IMR-90 (cell line): ENCODE measurements at regions not wholly inside any gene's neighbourhood (a gene's known extent, or its start where the extent isn't known, plus 50 kb on each side); places are given as distances from the start of the nearest gene placed in this dataset.

Experiments used
- ATAC-seq: fragments of 200-7000 bp; cut with Tn5 transposase; 2 replicates; pipeline ENCODE4 v1.9.1; 2020; ENCODE audit warnings: low read depth, mild to moderate bottlenecking, moderate library complexity
- BruUV-seq: library from RNA; stranded (reverse); fragments of 400-500 nt; replicated peaks from 2 replicates; lab custom pipeline; 2021; lab: Mats Ljungman, UMichigan
- CTCF ChIA-PET: fragments of 300-600 bp; formaldehyde crosslinking; extraction: SDS; loops from one replicate; lab custom pipeline; 2021; ENCODE audit warnings: antibody characterized with exemption; lab: Yijun Ruan, JAX
- POLR2A ChIA-PET: fragments of 300-600 bp; sonication (Branson Sonifier 250); formaldehyde crosslinking; loops from one replicate; lab custom pipeline; 2022; ENCODE audit warnings: antibody characterized with exemption; ENCODE audit not compliant: unreplicated experiment; lab: Charles Lee
- DNase-seq: peaks from one replicate; pipeline ENCODE4 v3.0.0; 2013
- H2AFZ ChIP-seq: replicated peaks from 2 replicates; pipeline ENCODE3; 2013; ENCODE audit warnings: low read length, mild to moderate bottlenecking; ENCODE audit not compliant: poor library complexity
- H2AK5ac ChIP-seq: 2 replicates; pipeline ENCODE4 v1.6.1; 2013; ENCODE audit warnings: low read depth, low read length, inconsistent platforms
- H2AK9ac ChIP-seq: replicated peaks from 2 replicates; pipeline ENCODE3; 2013; ENCODE audit warnings: mild to moderate bottlenecking, low read depth, low read length, moderate library complexity; ENCODE audit not compliant: poor library complexity
- H2BK120ac ChIP-seq: 2 replicates; pipeline ENCODE4 v1.6.1; 2013; ENCODE audit warnings: low read depth, low read length, inconsistent platforms
- H2BK15ac ChIP-seq: 3 replicates; pipeline ENCODE4 v1.6.1; 2013; ENCODE audit warnings: low read depth, low read length, inconsistent platforms
- H2BK20ac ChIP-seq: 2 replicates; pipeline ENCODE4 v1.6.1; 2013; ENCODE audit warnings: low read depth, mild to moderate bottlenecking, inconsistent platforms, low read length, moderate library complexity
- H2BK5ac ChIP-seq: 2 replicates; pipeline ENCODE4 v1.6.1; 2013; ENCODE audit warnings: mild to moderate bottlenecking, low read depth, low read length, inconsistent platforms; ENCODE audit not compliant: poor library complexity, severe bottlenecking
- H3K14ac ChIP-seq: replicated peaks from 2 replicates; pipeline ENCODE4 v1.6.1; 2013; ENCODE audit warnings: low read depth, low read length, inconsistent platforms
- H3K18ac ChIP-seq: 2 replicates; pipeline ENCODE4 v1.6.1; 2013; ENCODE audit warnings: low read depth, low read length, control low read depth
- H3K23ac ChIP-seq: 2 replicates; pipeline ENCODE4 v1.6.1; 2013; ENCODE audit warnings: low read depth, low read length, inconsistent platforms
- H3K27ac ChIP-seq: 2 replicates; pipeline ENCODE4 v1.5.1; 2013; ENCODE audit warnings: mild to moderate bottlenecking, control low read depth, low read length; ENCODE audit not compliant: insufficient read depth
- H3K27me3 ChIP-seq: 2 replicates; pipeline ENCODE4 v1.6.1; 2013; ENCODE audit warnings: low read length; ENCODE audit not compliant: control insufficient read depth, insufficient read depth
- H3K36me3 ChIP-seq: 2 replicates; pipeline ENCODE4 v1.6.1; 2013; ENCODE audit warnings: low read length, mixed read lengths; ENCODE audit not compliant: control insufficient read depth, insufficient read depth
- H3K4ac ChIP-seq: 2 replicates; pipeline ENCODE4 v1.6.1; 2013; ENCODE audit warnings: low read depth, low read length, inconsistent platforms
- H3K4me1 ChIP-seq: 2 replicates; pipeline ENCODE4 v1.6.1; 2013; ENCODE audit warnings: low read length, mixed read lengths; ENCODE audit not compliant: control insufficient read depth, insufficient read depth
- H3K4me2 ChIP-seq: 2 replicates; pipeline ENCODE4 v1.6.1; 2013; ENCODE audit warnings: low read depth, mild to moderate bottlenecking, control low read depth, low read length, moderate library complexity
- H3K4me3 ChIP-seq: 2 replicates; pipeline ENCODE4 v1.5.1; 2013; ENCODE audit warnings: low read depth, mild to moderate bottlenecking, control low read depth, low read length, moderate library complexity; ENCODE audit not compliant: insufficient read depth
- H3K56ac ChIP-seq: 2 replicates; pipeline ENCODE4 v1.6.1; 2013; ENCODE audit warnings: low read length, inconsistent platforms; ENCODE audit not compliant: insufficient read depth; ENCODE audit errors: extremely low read depth
- H3K79me1 ChIP-seq, 2 experiments: 2 replicates each; pipeline ENCODE4 v1.6.1; 2013; ENCODE audit warnings: low read length in 2 of 2, inconsistent platforms in 1 of 2, low read depth in 1 of 2
- H3K9ac ChIP-seq: 2 replicates; pipeline ENCODE4 v1.6.1; 2013; ENCODE audit warnings: low read depth, low read length, control low read depth
- H3K9me1 ChIP-seq: 2 replicates; pipeline ENCODE4 v1.6.1; 2013; ENCODE audit warnings: low read length, inconsistent platforms; ENCODE audit not compliant: insufficient read depth
- H3K9me3 ChIP-seq: 2 replicates; pipeline ENCODE4 v1.6.1; 2013; ENCODE audit warnings: low read length; ENCODE audit not compliant: control insufficient read depth, insufficient read depth
- H4K20me1 ChIP-seq: 2 replicates; pipeline ENCODE4 v1.6.1; 2013; ENCODE audit warnings: low read length, inconsistent platforms; ENCODE audit not compliant: insufficient read depth
- H4K5ac ChIP-seq: 2 replicates; pipeline ENCODE4 v1.6.1; 2013; ENCODE audit warnings: mild to moderate bottlenecking, low read depth, low read length, control low read depth
- H4K8ac ChIP-seq, 2 experiments: 2 replicates each; pipeline ENCODE4 v1.6.1; 2013; ENCODE audit warnings: low read depth in 2 of 2, low read length in 2 of 2, control low read depth in 1 of 2, inconsistent platforms in 1 of 2
- H4K91ac ChIP-seq: 2 replicates; pipeline ENCODE4 v1.6.1; 2013; ENCODE audit warnings: low read depth, low read length, inconsistent platforms; ENCODE audit not compliant: insufficient read depth
- CEBPB ChIP-seq: IDR thresholded peaks from 2 replicates; pipeline ENCODE4 v1.6.1; 2012; ENCODE audit warnings: low read depth, low read length, improper control_type of control experiment
- MAFK ChIP-seq: IDR thresholded peaks from 2 replicates; pipeline ENCODE4 v1.6.1; 2012; ENCODE audit warnings: low read depth, low read length, improper control_type of control experiment
- MAZ ChIP-seq: IDR thresholded peaks from 2 replicates; pipeline ENCODE4 v1.6.1; 2012; ENCODE audit warnings: low read depth, mild to moderate bottlenecking, low read length, improper control_type of control experiment, moderate library complexity, borderline replicate concordance
- NFE2L2 ChIP-seq: fragments of 150-350 bp; IDR thresholded peaks from 2 replicates; pipeline ENCODE4 v1.6.1; 2016; ENCODE audit warnings: low read depth, mild to moderate bottlenecking, low read length
- RCOR1 ChIP-seq: IDR thresholded peaks from 2 replicates; pipeline ENCODE4 v1.6.1; 2012; ENCODE audit warnings: mild to moderate bottlenecking, low read length, improper control_type of control experiment; ENCODE audit not compliant: insufficient replicate concordance
- WGBS, 2 experiments: methylation state at CpG; one replicate each; pipeline versions ENCODE4 v1.1.5 to v1.1.7; 2013; ENCODE audit warnings: missing lambda C conversion rate in 2 of 2; ENCODE audit not compliant: insufficient read length in 1 of 2; ENCODE audit errors: extremely low coverage in 2 of 2; 5-methylcytosine and 5-hydroxymethylcytosine counted together
- dilution Hi-C: fragments of 300-500 bp; cut with HindIII; formaldehyde crosslinking; loops from one replicate; pipeline ENCODE4 v1.14.3; 2018; ENCODE audit warnings: low sequenced_read_pairs; ENCODE audit not compliant: unreplicated experiment
- in situ Hi-C: fragments of 300-500 bp; cut with MboI; formaldehyde crosslinking; loops from 3 replicates; pipeline ENCODE4 v1.14.3; 2019; ENCODE audit warnings: low sequenced_read_pairs, inconsistent platforms, mixed read lengths
- intact Hi-C: fragments of 100-400 bp; cut with micrococcal nuclease; formaldehyde crosslinking; loops from 2 replicates; pipeline ENCODE4 v1.10.0; 2022

- no peaks in the 10 kb centered on the region for H3K27me3 ChIP-seq
- no peak overlapping the region for H2BK20ac ChIP-seq
- H2AFZ ChIP-seq: no peak overlapping the region
- H2BK120ac ChIP-seq: no peak overlapping the region
- no peak overlapping the region for H2BK15ac ChIP-seq
- H3K4me2 ChIP-seq: no peak overlapping the region
- no peak overlapping the region for H4K91ac ChIP-seq
- no peak overlapping the region for H3K4me3 ChIP-seq
- H3K79me1 ChIP-seq: no peaks in the 10 kb centered on the region
- H3K18ac ChIP-seq: no peak overlapping the region
- no peak overlapping the region for H4K5ac ChIP-seq
- DNase-seq (no peak), ATAC-seq (no peak)
- H3K4ac ChIP-seq: no peak overlapping the region
- WGBS, 2 experiments: 100% methylated on average over 1 of the region's 6 CpGs; no CpG with 5 or more reads in 1 of the 2 experiments
- CTCF ChIA-PET: no interaction called here
- peaks cover 4% of the 10 kb centered on the region for H3K4me1 ChIP-seq
- no peaks in the 10 kb centered on the region for H4K20me1 ChIP-seq
- intact Hi-C loops: loop anchor here (5.0 to 10.0 kb wide), 3 partner anchors 220 to 680 kb away; partner anchors contain the start of gene FGGY
- H3K9ac ChIP-seq: no peak overlapping the region
- no peak overlapping the region for H3K56ac ChIP-seq
- no peak for TF ChIP-seq MAFK
- no peak for TF ChIP-seq MAZ
- no peak for TF ChIP-seq RCOR1
- TF ChIP-seq NFE2L2: no peak
- TF ChIP-seq CEBPB: no peak
- no peak overlapping the region for H3K23ac ChIP-seq
- no peaks in the 10 kb centered on the region for H3K36me3 ChIP-seq
- H2AK5ac ChIP-seq: no peak overlapping the region
- H2BK5ac ChIP-seq: no peak overlapping the region
- H3K9me3 ChIP-seq: no peaks in the 10 kb centered on the region
- no peak overlapping the region for H4K8ac ChIP-seq
- dilution Hi-C loops: no loop called here
- no peak overlapping the region for H3K14ac ChIP-seq
- POLR2A ChIA-PET: no interaction called here
- H3K27ac ChIP-seq: no peak overlapping the region
- H3K9me1 ChIP-seq: no peaks in the 10 kb centered on the region; the same call in 1 of the 2 replicates
- no peak overlapping the region for H2AK9ac ChIP-seq
- BruUV-seq: no TSS peak
- in situ Hi-C loops: no loop called here
These were observed 221.9 kb upstream of the FGGY start for GRCh38 chr1:59075021-59075420.
